DND-41 (cell line): ENCODE measurements at regions not wholly inside any gene's neighbourhood (a gene's known extent, or its start where the extent isn't known, plus 50 kb on each side); places are given as distances from the start of the nearest gene placed in this dataset.

ENCODE experiments used
- ATAC-seq: fragments of 200-7000 bp; cut with Tn5 transposase; 3 replicates; pipeline ENCODE4 v1.9.1; 2021; ENCODE audit warnings: low read depth; ENCODE audit not compliant: insufficient read depth
- DNase-seq: peaks from one replicate; pipeline ENCODE4 v3.0.0-alpha.2; 2020
- H2AFZ ChIP-seq: 2 replicates; pipeline ENCODE4 v1.6.0; 2012; ENCODE audit warnings: low read depth, low read length
- H3K27ac ChIP-seq: 2 replicates; pipeline ENCODE4 v1.5.1; 2012; ENCODE audit warnings: low read length, inconsistent platforms
- H3K27me3 ChIP-seq: fragments of 200-600 bp; sonication (generic); 2 replicates; pipeline ENCODE4 v1.6.0; 2012; ENCODE audit warnings: low read length, mild to moderate bottlenecking, inconsistent platforms; ENCODE audit not compliant: insufficient read depth, poor library complexity
- H3K36me3 ChIP-seq: 2 replicates; pipeline ENCODE4 v1.5.1; 2012; ENCODE audit warnings: low read length, inconsistent platforms; ENCODE audit not compliant: insufficient read depth
- H3K4me1 ChIP-seq: 2 replicates; pipeline ENCODE4 v1.5.1; 2012; ENCODE audit warnings: mild to moderate bottlenecking, low read length; ENCODE audit not compliant: insufficient read depth
- H3K4me2 ChIP-seq: 2 replicates; pipeline ENCODE4 v1.6.0; 2012; ENCODE audit warnings: mild to moderate bottlenecking, moderate library complexity, low read length, inconsistent platforms; ENCODE audit not compliant: insufficient read depth
- H3K4me3 ChIP-seq, 2 experiments: fragments of 200-600 bp in 1 of 2; shearing (Covaris generic) in 1 of 2; 2 replicates each; pipeline ENCODE4 v1.5.1; 2012 to 2016; ENCODE audit warnings: inconsistent platforms in 2 of 2, low read length in 2 of 2, mild to moderate bottlenecking in 2 of 2, low read depth in 1 of 2, moderate library complexity in 1 of 2
- H3K79me2 ChIP-seq: 2 replicates; pipeline ENCODE4 v1.6.0; 2012; ENCODE audit warnings: low read length, inconsistent platforms; ENCODE audit not compliant: insufficient read depth
- H3K9ac ChIP-seq: 2 replicates; pipeline ENCODE4 v1.6.0; 2012; ENCODE audit warnings: low read depth, mild to moderate bottlenecking, inconsistent platforms, low read length, moderate library complexity
- H3K9me3 ChIP-seq: 2 replicates; pipeline ENCODE4 v1.5.1; 2012; ENCODE audit warnings: low read length, moderate library complexity, mild to moderate bottlenecking, inconsistent platforms; ENCODE audit not compliant: insufficient read depth, severe bottlenecking
- H4K20me1 ChIP-seq: 2 replicates; pipeline ENCODE4 v1.6.0; 2012; ENCODE audit warnings: low read length; ENCODE audit not compliant: insufficient read depth
- CTCF ChIP-seq: IDR thresholded peaks from 2 replicates; pipeline ENCODE4 v1.5.1; 2012; ENCODE audit warnings: borderline replicate concordance, low read length, moderate library complexity, mild to moderate bottlenecking; ENCODE audit not compliant: poor library complexity, severe bottlenecking; ENCODE audit errors: extremely low read depth
- EZH2 ChIP-seq: IDR thresholded peaks from 3 replicates; pipeline ENCODE4 v1.6.1; 2012; ENCODE audit warnings: borderline replicate concordance, low read depth, mild to moderate bottlenecking, moderate library complexity, low read length, inconsistent platforms; ENCODE audit not compliant: severe bottlenecking

GRCh38 chr19:23993440-23993839 is 78.8 kb downstream of the ZNF726 start:
- DNase-seq (no peak), ATAC-seq (no peak)
- H3K36me3 ChIP-seq, result no peaks in the 10 kb centered on the region
- no peaks in the 10 kb centered on the region for H3K27me3 ChIP-seq
- H3K79me2 ChIP-seq, result no peaks in the 10 kb centered on the region
- no peak overlapping the region for H3K27ac ChIP-seq
- H2AFZ ChIP-seq, result no peak overlapping the region
- H3K4me2 ChIP-seq, result no peak overlapping the region
- no peak overlapping the region for H3K9ac ChIP-seq
- H4K20me1 ChIP-seq, result no peaks in the 10 kb centered on the region
- peaks cover 29% of the 10 kb centered on the region for H3K9me3 ChIP-seq
- TF ChIP-seq CTCF (no peak), EZH2 (no peak)
- peaks cover 20% of the 10 kb centered on the region for H3K4me1 ChIP-seq
- no peak overlapping the region for H3K4me3 ChIP-seq

- no peak overlapping the region for H3K27ac ChIP-seq
- no peaks in the 10 kb centered on the region for H3K36me3 ChIP-seq
- H3K4me3 ChIP-seq, result no peak overlapping the region
- H3K9ac ChIP-seq, result no peak overlapping the region
- no peak overlapping the region for H2AFZ ChIP-seq
- H3K9me3 ChIP-seq, result peaks cover 31% of the 10 kb centered on the region
- no peaks in the 10 kb centered on the region for H4K20me1 ChIP-seq
- TF ChIP-seq EZH2 (no peak), CTCF (peak; percentile 53)
- H3K4me1 ChIP-seq, result peaks cover 12% of the 10 kb centered on the region
- peak; percentile 10 for DNase-seq
- no peaks in the 10 kb centered on the region for H3K79me2 ChIP-seq
- ATAC-seq, result no peak
- H3K4me2 ChIP-seq, result no peak overlapping the region
- no peaks in the 10 kb centered on the region for H3K27me3 ChIP-seq
These were observed 81.9 kb downstream of the ZNF726 start for GRCh38 chr19:23996549-23996948.

- no peak overlapping the region for H2AFZ ChIP-seq
- H3K9ac ChIP-seq, result no peak overlapping the region
- no peak overlapping the region for H3K4me3 ChIP-seq
- TF ChIP-seq CTCF (no peak), EZH2 (no peak)
- no peaks in the 10 kb centered on the region for H4K20me1 ChIP-seq
- ATAC-seq (no peak), DNase-seq (no peak)
- no peaks in the 10 kb centered on the region for H3K4me1 ChIP-seq
- no peaks in the 10 kb centered on the region for H3K79me2 ChIP-seq
- H3K36me3 ChIP-seq, result no peaks in the 10 kb centered on the region
- peaks cover 47% of the 10 kb centered on the region for H3K9me3 ChIP-seq
- H3K27ac ChIP-seq, result no peak overlapping the region
- H3K4me2 ChIP-seq, result no peak overlapping the region
- no peaks in the 10 kb centered on the region for H3K27me3 ChIP-seq
These were observed 83.9 kb downstream of the ZNF726 start for GRCh38 chr19:23998568-23998967.
